DOHH2 (cell line): ENCODE measurements at regions not wholly inside any gene's neighbourhood (a gene's known extent, or its start where the extent isn't known, plus 50 kb on each side); places are given as distances from the start of the nearest gene placed in this dataset.

Source experiments
- EZH2phosphoT487 ChIP-seq: fragments of 200-600 bp; sonication (generic); IDR thresholded peaks from 2 replicates; pipeline ENCODE4 v1.6.1; 2017; ENCODE audit warnings: borderline replicate concordance, mild to moderate bottlenecking, antibody characterized with exemption, low read length, moderate library complexity, mixed read lengths
- TF ChIP-seq, protein P1 (sequence below): fragments of 200-600 bp; sonication (generic); IDR thresholded peaks from one replicate; pipeline ENCODE4 v1.5.1; 2014; ENCODE audit warnings: antibody characterized with exemption, mild to moderate bottlenecking, low read depth, low read length; ENCODE audit not compliant: poor library complexity, severe bottlenecking

- TF ChIP-seq, protein P1, sequence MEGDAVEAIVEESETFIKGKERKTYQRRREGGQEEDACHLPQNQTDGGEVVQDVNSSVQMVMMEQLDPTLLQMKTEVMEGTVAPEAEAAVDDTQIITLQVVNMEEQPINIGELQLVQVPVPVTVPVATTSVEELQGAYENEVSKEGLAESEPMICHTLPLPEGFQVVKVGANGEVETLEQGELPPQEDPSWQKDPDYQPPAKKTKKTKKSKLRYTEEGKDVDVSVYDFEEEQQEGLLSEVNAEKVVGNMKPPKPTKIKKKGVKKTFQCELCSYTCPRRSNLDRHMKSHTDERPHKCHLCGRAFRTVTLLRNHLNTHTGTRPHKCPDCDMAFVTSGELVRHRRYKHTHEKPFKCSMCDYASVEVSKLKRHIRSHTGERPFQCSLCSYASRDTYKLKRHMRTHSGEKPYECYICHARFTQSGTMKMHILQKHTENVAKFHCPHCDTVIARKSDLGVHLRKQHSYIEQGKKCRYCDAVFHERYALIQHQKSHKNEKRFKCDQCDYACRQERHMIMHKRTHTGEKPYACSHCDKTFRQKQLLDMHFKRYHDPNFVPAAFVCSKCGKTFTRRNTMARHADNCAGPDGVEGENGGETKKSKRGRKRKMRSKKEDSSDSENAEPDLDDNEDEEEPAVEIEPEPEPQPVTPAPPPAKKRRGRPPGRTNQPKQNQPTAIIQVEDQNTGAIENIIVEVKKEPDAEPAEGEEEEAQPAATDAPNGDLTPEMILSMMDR: peak; percentile 81
- TF ChIP-seq EZH2phosphoT487: no peak
Measured at GRCh38 chr18:57959278-57959677, 84.7 kb upstream of the NEDD4L start.
